ENCODE measurements at regions not wholly inside any gene's neighbourhood (a gene's known extent, or its start where the extent isn't known, plus 50 kb on each side); places are given as distances from the start of the nearest gene placed in this dataset.

DNA sequence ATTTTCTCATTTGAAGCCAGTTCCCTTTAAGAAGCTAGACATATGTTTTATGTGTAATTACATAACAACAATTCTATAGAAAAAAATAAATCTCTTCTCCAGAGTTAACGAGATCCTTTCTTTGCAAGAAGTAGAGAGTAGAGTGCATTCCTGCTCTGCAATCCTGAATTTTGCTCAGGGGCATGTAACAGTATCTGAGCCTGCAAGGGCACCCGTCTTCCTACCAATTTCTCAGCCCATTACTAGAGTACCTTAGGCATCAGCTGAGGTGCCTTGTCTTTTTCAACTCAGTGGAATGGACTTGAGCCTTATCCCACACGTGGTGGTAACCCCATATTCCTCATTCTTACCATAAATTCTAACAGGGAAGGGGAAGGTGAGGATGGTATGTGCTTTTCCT is 205.9 kb downstream of the IKZF2 start:
- no peak for DNase-seq (ENCODE audit: low read depth in 2 of 2)

DNA sequence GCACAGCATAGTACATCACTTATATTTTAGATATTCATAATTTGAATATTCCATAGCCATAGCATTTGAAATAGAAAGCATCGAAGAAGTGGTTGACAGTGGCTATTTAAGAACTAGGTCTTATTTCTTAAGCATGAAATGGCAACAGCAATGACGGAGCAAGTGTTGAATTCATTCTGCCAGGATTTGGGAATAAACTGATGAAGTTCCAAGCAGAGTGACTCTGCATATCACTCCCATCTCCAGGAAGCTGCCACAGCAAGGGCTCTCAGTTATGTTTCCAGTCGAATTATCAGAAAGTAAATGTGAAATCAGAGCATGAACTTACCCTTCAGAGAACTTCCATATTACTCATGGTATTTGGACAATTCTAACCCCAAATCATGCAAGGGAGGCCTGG is 208.1 kb downstream of the IKZF2 start:
- no peak for DNase-seq (ENCODE audit: low read depth in 2 of 2)

DNA sequence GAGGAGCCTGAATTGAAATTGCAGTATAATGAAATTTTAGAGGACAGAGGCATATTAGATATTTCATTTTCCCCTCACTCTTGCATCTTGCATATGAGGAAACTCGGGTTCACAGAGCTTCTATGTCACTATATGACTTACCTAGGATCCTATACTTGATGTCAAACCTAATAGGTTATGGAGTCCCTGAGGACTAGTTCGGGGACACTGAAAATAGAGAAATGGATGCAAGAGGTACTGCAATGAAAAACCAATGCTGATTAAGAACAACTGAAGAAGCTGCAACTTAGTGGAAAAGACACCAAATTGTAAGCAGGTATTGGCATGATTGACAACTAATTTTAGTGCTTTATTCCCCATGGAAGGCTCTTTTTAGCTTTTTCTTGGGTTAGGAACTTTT is 210.1 kb downstream of the IKZF2 start:
- no peak for DNase-seq (ENCODE audit: low read depth in 2 of 2)

DNA sequence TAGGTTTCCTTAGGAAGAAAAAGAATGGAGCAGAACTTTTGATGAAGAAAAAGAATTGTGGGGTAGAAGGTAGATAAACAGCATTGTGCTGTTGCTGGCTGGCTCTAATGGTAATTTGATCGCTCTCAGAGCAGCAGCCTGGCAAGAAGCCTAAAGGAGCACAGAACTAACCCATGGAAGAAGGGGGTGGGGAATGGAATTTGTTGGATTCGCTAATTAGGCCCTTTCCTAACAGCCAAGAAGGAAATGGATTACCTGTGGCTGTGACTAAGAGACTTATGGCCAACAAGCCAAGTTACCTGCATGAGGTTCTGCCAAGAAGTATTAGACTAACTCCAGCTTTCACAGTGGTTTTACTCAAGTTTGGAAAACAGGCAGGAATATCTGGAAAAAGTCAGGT is 210.6 kb downstream of the IKZF2 start:
- no peak for DNase-seq (ENCODE audit: low read depth in 2 of 2)

DNA sequence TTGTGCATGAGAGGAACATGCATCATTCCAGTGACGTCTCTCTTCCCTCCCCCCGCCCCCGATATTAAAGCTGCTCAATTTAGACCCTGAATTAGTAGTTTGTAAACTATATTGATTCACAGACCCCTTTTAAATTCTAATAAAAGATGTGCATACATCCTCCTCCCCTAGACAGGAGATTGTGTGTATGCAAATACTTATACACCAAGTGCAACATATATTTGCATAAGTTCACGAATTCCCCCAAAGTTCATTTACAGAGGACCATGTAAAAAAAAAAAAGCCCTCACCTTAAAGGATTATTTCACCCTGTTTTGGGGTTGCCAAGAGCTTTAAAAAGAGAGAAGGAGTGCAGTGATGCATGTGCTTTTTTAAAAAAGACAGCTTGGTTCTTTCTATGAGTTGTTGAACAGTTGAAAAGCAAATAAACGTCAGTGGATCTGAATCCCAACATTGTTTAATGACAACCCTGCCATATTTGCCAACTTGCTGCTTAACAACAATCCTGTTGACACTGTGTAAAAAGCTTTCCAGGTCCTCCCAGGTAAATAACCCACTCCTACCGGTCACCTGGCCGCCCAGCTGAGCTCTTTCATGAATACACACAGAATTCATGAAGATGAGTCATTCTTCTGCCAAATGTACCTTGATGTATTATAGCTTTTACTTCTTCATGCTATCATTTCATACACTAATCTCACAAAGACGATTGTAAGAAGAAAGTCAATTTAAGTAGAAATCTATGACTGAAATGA is 211.5 kb downstream of the IKZF2 start:
- DNase-seq (ENCODE audit: low read depth in 2 of 2), result no peak

DNA sequence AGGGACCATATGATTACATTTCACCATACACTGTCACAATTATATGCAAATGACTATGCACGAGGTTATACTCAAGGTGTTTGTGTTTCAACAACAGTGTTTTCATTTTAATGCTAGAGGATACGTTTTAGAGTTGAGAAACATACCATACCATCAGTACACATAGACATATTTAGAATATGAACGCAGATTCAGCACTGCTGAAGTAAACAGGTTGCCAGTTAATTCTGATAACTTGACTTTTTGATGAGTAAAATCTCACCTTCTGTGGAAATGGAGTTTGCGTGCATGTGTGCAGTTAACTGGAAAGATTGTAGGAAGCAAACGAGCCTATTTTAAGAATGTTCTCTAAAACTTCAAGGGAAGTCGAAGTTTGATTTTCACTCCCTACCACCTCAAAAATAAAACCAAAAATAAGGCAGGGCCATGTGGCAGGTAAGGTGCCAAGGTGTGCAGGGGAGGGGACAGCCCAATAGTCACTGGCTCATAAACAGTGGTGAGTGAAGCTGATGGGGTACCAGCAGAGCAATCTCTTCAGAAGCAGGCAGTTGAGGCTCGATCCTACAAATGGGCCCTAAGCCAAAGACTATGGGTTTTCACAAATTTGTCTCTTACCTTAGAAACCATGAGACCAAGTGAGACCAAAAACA is 213.1 kb downstream of the IKZF2 start:
- no peak for DNase-seq (ENCODE audit: low read depth in 2 of 2)

DNA sequence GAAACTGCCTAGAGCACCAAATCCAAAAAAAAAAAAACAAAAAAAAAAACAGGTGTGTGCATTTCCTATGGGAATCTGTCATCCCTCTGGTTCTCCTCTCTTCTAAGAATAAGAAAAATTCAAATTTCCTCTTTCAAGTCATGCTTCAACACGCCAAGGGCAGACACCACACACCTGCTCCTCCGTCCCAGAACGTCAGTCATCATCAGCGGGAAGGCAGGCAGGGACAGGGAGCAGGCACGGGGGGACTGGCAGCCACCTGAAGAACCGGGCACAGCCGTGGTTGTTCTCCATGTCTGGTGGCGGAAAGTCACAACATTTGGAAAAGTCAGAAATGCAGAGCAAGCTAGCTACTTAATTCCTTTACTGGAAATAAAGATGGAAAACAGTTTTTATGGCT is 214.8 kb downstream of the IKZF2 start:
- no peak for DNase-seq (ENCODE audit: low read depth in 2 of 2)

DNA sequence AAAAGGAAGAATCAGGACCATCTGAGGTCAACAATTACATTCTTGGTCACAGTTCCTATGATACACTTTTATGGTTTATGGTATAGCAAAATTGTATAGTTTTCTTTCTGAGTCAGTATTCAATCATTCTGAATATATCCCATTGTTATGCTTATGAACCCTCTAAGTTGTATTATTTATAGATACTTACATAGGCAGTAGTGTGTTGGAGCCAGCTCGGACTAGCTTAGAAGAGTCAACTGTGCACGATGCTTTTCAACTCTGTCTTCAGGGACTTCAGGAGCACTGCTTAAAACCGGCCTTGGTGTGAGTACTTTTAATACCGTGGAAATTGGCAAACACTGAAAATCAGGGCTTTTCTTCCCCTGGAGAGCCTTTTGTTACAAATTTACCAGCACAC is 215.7 kb downstream of the IKZF2 start:
- no peak for DNase-seq (ENCODE audit: low read depth in 2 of 2)

DNA sequence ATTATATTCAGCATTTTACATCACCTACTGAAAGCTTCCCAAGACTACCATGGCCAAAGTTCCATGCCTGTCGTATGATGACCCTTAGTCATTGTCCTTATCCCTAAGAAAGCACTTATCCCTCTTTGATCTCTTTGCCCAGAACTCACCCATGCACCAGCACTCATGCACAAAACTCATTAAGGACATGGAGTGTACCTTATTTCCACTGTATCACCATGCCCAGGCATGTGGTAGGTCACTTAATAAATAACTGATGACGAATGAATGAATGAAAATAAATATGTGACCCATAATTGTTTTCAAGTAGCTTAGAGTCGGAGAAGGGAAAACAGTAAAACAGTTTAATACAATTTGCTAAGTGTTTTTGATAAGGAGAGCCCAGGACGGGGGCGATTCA is 220.1 kb downstream of the IKZF2 start:
- no peak for DNase-seq (ENCODE audit: low read depth in 2 of 2)

DNA sequence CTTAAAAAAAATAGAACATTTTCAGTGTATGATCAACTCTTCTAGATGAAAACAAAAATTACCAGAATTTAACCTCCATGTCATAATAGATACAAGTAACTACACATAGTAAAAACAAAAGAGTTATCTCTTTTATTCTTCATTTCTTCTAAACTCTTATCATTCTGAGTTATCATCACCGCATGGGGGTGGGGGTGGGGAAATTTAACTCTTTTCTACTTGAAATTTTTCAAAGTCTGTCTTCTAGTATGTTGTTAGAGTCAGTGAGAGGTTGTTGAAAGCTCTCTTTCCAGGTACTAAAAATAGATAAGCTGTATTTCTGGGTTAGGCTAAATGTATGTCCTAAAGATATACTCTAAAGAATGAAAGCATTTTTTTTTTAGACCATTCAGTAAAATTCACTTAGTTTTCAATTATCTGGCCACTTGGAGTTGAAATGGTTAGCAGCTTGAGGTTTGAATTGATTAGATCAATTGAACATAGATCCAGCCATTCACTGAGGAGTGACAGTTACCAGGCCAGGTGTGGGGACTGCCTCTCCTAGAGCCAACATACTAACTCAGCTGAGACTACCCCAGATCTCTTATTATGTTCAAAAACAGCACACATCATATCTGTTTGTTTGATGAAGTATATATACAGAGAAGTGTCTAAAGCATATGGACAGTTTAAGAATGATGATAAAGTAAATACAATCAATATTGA is 220.7 kb downstream of the IKZF2 start:
- no peak for DNase-seq (ENCODE audit: low read depth in 2 of 2)

DNA sequence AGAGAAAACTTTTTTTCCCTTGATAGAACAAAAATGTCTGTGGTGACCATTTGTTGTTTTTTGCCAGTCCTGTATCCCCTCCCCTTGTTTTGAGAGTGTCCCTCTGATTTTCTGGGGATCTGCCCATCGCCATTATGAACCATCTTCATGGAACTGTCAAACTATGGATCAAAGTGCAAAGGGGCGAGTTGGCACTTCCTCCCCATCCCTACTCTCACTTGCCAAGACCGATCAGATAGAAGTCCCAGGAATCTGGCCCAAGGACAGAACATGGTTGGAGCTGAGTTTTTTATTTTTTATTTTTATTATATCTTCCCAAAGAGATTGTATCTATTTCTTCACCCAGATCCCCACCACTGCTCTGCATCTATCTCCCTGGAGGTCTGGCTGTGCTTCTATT is 221.4 kb downstream of the IKZF2 start:
- DNase-seq (ENCODE audit: low read depth in 2 of 2), result no peak

DNA sequence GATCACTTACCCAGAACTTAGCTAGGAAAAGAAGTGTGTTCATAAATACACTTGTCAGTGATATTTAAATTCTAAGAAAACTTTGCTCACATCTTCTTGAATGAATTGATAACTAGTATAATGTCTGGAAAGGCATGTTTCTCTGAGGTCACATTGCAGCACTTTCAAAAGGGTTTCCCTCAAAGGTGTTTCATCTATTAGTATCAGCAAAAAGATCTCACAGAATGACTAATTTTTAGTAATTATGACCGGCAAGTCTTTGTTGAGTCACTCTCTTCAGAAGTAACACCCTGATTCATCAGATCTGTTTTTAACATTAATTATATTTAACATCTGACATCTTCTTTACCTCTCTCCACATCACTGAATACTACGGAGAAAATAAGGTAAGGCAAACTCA is 222.3 kb downstream of the IKZF2 start:
- no peak for DNase-seq (ENCODE audit: low read depth in 2 of 2)

DNA sequence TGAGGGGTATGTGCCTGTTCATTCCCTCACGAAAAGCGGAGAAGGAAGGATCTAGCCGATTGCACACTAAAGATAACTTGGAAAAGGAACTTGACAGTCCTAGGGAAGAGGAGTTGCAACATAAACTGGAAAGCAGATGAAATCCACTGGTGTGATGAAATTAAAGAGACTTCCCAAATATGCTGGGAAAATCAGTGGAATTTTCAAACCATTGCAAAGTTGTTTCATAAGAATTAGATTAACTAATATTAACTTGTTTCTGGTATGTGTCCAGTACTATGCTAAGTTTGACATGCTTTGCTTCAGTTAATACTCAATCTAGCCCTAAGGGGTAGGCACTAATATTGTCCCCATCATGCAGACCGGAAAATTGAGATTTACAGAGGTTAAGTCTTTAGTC is 222.7 kb downstream of the IKZF2 start:
- DNase-seq (ENCODE audit: low read depth in 2 of 2), result no peak

DNA sequence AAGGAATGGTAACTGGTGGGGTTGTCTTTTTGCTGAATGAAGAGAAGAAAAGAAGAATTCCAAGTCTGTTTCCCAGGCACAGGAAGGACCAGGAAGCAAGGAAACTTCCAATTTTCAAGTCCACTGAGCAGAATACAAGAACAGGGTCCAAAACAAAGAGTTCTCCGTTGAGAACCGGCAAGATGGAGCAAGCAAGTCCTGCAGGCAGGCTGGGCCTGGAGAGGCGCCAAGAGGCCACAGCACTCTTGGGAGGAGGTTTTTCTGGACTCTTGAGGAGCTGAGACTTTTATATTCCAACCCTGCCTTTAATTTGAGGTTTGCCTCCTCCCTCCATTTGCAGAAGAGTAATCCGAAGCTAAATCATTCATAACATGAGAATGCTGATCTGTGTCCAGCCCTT is 224.5 kb downstream of the IKZF2 start:
- DNase-seq (ENCODE audit: low read depth in 2 of 2), result no peak

DNA sequence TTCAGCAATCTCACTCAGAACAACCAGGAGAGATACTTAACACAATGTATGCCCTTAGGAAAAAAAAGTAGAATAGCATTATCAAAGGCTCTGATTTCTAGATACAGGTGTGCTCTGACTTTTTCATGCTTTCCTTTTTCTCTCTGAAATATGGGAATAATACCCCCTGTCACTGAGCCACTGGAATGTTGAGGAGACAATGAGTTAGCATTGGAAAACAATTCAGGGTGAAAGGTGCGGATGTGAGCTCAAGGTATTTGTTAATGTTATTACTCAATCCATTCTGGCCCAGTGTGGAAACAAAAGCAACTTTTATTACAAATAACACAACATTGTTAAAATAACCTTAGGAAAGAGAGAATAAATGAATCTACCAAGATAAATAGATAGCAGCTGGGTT is 228.0 kb downstream of the IKZF2 start:
- DNase-seq (ENCODE audit: low read depth in 2 of 2), result no peak

DNA sequence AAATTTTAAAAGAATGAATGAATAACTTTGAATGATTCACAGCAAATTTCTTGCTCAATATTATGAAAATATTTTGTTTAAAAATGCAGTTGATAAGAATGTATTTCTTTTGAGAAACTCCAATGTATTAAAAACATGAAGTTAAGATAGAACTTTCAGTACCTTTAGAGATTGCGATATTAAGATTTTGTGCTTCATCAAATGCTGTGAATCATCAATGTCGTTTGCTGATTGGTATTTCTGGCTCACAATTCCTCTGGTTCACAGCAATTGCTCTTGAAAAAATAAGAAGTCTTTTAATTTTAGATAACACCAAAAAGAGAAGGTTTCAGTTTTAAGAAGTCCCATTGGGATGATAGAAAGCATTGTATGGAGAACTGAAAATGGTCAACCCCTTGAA is 228.7 kb downstream of the IKZF2 start:
- no peak for DNase-seq (ENCODE audit: low read depth in 2 of 2)

DNA sequence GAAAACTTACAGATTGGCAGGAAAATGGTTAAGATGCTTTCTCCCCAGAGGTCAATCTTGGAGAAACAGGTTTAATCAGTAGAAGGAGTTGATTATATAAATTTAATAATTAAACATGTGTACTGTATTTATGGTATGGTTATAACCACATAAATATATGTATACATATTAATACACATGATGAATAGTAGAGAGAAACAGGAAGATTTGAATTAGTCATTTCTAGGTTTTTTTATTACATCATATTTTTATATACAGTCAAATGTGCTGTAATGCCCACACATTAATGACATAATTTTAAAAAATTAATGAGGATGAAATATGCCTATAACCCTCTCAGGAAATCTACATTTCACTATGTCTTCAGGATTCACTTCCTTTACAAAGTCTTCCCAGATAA is 229.7 kb downstream of the IKZF2 start:
- DNase-seq (ENCODE audit: low read depth in 2 of 2), result no peak

DNA sequence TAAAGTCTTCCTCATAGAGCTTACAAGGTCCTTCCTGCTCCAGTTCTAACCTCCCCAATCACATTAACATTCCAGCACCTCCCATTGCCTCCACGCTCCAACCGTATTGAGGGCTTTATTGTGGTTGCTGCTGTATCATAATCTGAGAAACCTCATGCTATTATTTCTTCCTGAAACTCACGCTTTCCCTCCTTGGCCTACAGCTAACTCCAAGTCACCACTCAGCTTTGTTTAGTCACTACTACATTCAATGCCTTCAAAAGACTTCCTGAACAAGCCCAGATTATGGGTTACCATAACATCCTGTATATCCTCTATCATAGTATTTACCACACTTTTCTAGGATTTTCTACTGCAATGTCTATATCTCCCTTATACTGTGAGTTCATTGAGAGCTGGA is 230.4 kb downstream of the IKZF2 start:
- DNase-seq (ENCODE audit: low read depth in 2 of 2), result no peak

DNA sequence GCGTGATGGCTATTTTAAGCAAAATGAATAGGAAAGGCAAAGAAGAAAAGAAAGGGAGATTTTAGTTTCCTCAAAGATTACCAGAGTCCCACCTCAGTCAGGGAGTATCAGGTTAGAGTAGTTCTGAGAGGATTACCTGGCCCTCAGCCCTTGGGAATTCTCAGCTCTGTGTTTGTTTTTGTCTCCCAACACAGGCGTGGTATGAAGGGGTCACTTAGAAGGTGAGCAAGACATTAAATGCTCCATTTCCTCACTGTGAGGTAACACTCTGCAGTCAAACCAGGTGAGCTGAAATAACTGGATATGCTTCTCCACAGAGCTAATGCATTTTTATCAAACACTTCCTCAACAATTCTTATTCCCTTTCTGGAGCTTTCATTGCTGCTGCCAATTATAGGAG is 232.2 kb downstream of the IKZF2 start:
- no peak for DNase-seq (ENCODE audit: low read depth in 2 of 2)

DNA sequence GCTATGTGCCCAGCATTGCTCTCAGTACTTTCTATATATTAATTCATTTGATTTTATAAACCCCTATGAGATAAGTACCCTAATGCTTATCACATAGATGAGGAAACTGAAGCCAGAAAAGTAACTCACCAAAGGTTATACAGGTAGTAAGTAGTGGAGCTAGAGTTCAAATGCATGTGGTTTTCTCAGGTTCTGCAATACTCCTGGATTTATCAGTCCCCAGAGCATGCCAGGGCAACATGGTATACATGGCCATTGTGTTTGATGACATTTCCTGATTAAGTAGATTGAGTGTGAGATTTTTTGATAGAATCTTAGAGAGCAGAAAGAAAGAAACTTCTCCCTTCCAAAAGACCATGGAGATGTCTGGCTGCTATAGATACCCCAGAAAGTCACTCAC is 233.1 kb downstream of the IKZF2 start:
- no peak for DNase-seq (ENCODE audit: low read depth in 2 of 2)

DNA sequence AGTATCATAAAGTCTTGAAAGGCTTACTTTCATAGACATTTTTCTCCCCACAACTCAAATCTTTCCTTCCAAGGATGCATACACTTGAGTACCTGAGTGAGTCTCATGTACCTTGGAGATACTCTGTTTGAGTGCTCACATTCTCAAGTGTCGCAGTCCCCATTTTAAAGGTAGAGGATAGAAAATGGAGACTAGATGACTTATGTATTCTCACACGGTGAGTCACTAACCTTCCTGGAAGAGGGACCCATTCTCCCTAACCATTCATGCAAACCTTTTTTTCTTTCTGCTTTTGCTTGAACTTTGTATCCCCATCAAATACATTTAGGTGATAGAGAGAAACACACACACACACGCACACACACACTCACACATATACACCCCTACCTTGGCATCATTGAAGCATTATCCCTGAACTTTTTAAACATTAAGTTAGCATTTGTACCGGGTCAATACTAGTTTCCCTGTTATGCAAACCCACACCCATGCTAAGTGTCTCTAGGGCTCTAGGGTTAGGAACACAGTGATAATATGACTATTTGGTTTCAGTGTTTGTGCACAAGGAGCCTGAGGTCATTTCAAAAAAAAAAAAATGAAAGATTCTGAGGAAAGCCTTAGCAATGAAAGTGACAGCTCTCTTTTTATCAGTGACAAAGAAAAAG is 236.2 kb downstream of the IKZF2 start:
- no peak for DNase-seq (ENCODE audit: low read depth in 2 of 2)

DNA sequence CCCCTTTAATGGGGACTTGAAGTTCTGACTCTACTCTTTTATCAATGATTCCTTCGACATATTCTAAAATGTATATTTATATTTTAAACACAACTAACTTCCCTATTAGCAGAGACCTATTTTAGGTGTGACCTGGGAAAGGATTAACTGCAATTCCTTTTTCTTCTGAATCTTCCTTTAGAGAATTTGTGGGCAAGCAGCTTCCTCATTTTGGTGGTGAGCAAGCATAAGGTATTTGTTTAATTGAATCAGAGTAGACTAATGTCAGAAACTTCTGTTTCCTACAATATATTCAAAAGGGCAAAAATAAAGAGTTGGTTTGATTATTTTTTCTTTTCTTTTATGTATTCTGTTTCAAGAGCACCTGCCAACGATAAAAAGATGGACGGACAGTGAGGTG is 237.0 kb downstream of the IKZF2 start:
- DNase-seq (ENCODE audit: low read depth in 2 of 2), result no peak
